BJ (cell line): ENCODE measurements at regions not wholly inside any gene's neighbourhood (a gene's known extent, or its start where the extent isn't known, plus 50 kb on each side); places are given as distances from the start of the nearest gene placed in this dataset.
"Not testable (repeated sequence)": the region's sequence is repeated elsewhere in the genome, so short reads cannot be mapped to it uniquely, and the experiment has no call there.

Source experiments
- CTCF ChIA-PET: fragments of 350-600 bp; formaldehyde crosslinking; extraction: SDS; loops from one replicate; lab custom pipeline; 2021; ENCODE audit warnings: antibody characterized with exemption, inconsistent platforms; lab: Yijun Ruan, JAX
- POLR2A ChIA-PET: fragments of 300-600 bp; sonication (Branson Sonifier 250); formaldehyde crosslinking; extraction: SDS; loops from one replicate; lab custom pipeline; 2021; ENCODE audit warnings: antibody characterized with exemption; lab: Charles Lee
- DNase-seq: peaks from one replicate; pipeline ENCODE4 v3.0.0-alpha.2; 2011; ENCODE audit warnings: low read depth
- H3K27me3 ChIP-seq: 2 replicates; pipeline ENCODE4 v1.6.0; 2011; ENCODE audit warnings: low read length; ENCODE audit not compliant: control insufficient read depth, insufficient read depth
- H3K36me3 ChIP-seq: 2 replicates; pipeline ENCODE4 v1.5.1; 2011; ENCODE audit warnings: low read length; ENCODE audit not compliant: control insufficient read depth, insufficient read depth
- H3K4me3 ChIP-seq: 2 replicates; pipeline ENCODE4 v1.5.1; 2011; ENCODE audit warnings: low read depth, mild to moderate bottlenecking, control low read depth, low read length
- CTCF ChIP-seq: IDR thresholded peaks from 2 replicates; pipeline ENCODE4 v1.5.1; 2011; ENCODE audit warnings: low read depth, mild to moderate bottlenecking, control low read depth, inconsistent platforms, low read length, moderate library complexity; ENCODE audit not compliant: insufficient read depth

GRCh38 chr14:95620659-95621059 is 65.6 kb upstream of the TCL1B start:
- CTCF ChIA-PET, result no interaction called here
- no peak for TF ChIP-seq CTCF

GRCh38 chr14:95623195-95623594 is 63.0 kb upstream of the TCL1B start:
- H3K27me3 ChIP-seq, result no peaks in the 10 kb centered on the region
- no peak for DNase-seq
- ChIA-PET CTCF (no interaction called here), POLR2A (no interaction called here)
- H3K4me3 ChIP-seq, result no peak overlapping the region
- H3K36me3 ChIP-seq, result no peaks in the 10 kb centered on the region
- TF ChIP-seq CTCF, result no peak

More at GRCh38 chr14:95620659-95621059, 65.6 kb upstream of the TCL1B start:
- no peak for DNase-seq
- Histone ChIP-seq H3K4me3 (no peak overlapping the region), H3K36me3 (no peaks in the 10 kb centered on the region), H3K27me3 (no peaks in the 10 kb centered on the region)
- POLR2A ChIA-PET, result no interaction called here

GRCh38 chr14:95625710-95626109 is 60.5 kb upstream of the TCL1B start:
- POLR2A ChIA-PET, CTCF ChIA-PET, H3K27me3 ChIP-seq, DNase-seq, H3K4me3 ChIP-seq, H3K36me3 ChIP-seq: not testable (repeated sequence)

GRCh38 chr14:95635051-95635450 is 51.2 kb upstream of the TCL1B start:
- POLR2A ChIA-PET, result no interaction called here
- Histone ChIP-seq H3K27me3 (no peaks in the 10 kb centered on the region), H3K36me3 (no peaks in the 10 kb centered on the region), H3K4me3 (no peak overlapping the region)
- no peak for TF ChIP-seq CTCF
- CTCF ChIA-PET, result interaction anchor here (0.6 to 0.7 kb wide), 2 partner anchors 84 to 139 kb away, joined by 3 read pairs; no protein-coding TSS in a partner anchor
- no peak for DNase-seq
